SH-SY5Y (cell line): ENCODE measurements at regions not wholly inside any gene's neighbourhood (a gene's known extent, or its start where the extent isn't known, plus 50 kb on each side); places are given as distances from the start of the nearest gene placed in this dataset.

Source experiments
- GATA2 ChIP-seq: IDR thresholded peaks from 2 replicates; pipeline ENCODE4 v1.6.1; 2011; ENCODE audit warnings: mild to moderate bottlenecking, low read depth, low read length
- GATA3 ChIP-seq: IDR thresholded peaks from 2 replicates; pipeline ENCODE4 v1.6.1; 2011; ENCODE audit warnings: low read depth, mild to moderate bottlenecking, low read length, moderate library complexity

- TF ChIP-seq GATA3 (no peak), GATA2 (no peak)
Observed at GRCh38 chr2:149664896-149665295, 77.3 kb upstream of the MMADHC start.
